ENCODE measurements at regions not wholly inside any gene's neighbourhood (a gene's known extent, or its start where the extent isn't known, plus 50 kb on each side); places are given as distances from the start of the nearest gene placed in this dataset.
"Not testable (repeated sequence)": the region's sequence is repeated elsewhere in the genome, so short reads cannot be mapped to it uniquely, and the experiment has no call there.

DNA sequence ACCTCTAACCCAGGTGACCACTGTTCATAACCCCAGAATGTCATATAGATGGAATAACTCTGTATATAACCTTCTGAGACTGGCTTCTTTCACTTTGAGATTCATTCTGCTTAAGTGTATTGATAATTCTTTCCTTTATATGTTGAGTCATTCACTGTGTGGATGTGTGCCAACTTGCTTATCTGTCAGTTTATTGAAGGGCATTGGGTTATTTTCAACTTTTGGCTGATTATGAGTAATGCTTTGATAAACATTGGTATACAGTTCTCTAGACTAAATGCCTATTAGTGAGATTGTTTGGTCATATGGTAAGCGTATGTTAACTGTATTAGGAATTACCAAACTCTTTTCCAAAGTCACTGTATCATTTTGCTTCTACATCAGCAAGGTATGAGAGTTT lies 453.4 kb upstream of the SPTLC3 start:
- no peaks in the 10 kb centered on the region for H4K20me1 ChIP-seq (ENCODE audit: low read length)
- peak; percentile 51 for DNase-seq
- H3F3A ChIP-seq (ENCODE audit: low read length, unreplicated experiment): no peaks in the 10 kb centered on the region
- 0 out of 2 replicates have a peak overlapping the region, but pooled peaks have one; percentile 15 for H2AFZ ChIP-seq (ENCODE audit: low read length)
- H3K4me2 ChIP-seq (ENCODE audit: low read length): 0 out of 2 replicates have a peak overlapping the region, but pooled peaks have one; percentile 26
- peaks cover 12% of the 10 kb centered on the region for H3K4me1 ChIP-seq (ENCODE audit: insufficient read depth, low read length)
- ChIA-PET CTCF (no interaction called here), POLR2A (ENCODE audit: unreplicated experiment) (no interaction called here)
- H3K9me2 ChIP-seq (replicated peaks; ENCODE audit: low read length): no peaks in the 10 kb centered on the region
- H3K9me3 ChIP-seq (ENCODE audit: low read length): no peaks in the 10 kb centered on the region
- TF ChIP-seq, protein P1, sequence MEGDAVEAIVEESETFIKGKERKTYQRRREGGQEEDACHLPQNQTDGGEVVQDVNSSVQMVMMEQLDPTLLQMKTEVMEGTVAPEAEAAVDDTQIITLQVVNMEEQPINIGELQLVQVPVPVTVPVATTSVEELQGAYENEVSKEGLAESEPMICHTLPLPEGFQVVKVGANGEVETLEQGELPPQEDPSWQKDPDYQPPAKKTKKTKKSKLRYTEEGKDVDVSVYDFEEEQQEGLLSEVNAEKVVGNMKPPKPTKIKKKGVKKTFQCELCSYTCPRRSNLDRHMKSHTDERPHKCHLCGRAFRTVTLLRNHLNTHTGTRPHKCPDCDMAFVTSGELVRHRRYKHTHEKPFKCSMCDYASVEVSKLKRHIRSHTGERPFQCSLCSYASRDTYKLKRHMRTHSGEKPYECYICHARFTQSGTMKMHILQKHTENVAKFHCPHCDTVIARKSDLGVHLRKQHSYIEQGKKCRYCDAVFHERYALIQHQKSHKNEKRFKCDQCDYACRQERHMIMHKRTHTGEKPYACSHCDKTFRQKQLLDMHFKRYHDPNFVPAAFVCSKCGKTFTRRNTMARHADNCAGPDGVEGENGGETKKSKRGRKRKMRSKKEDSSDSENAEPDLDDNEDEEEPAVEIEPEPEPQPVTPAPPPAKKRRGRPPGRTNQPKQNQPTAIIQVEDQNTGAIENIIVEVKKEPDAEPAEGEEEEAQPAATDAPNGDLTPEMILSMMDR (conservative IDR thresholded peaks at IDR 0.05; ENCODE audit: low read depth, low read length): no peak
- no peak for TF ChIP-seq EZH2phosphoT487 (IDR thresholded peaks at IDR 0.05; ENCODE audit: borderline replicate concordance, low read length)
- TF ChIP-seq EZH2 (IDR thresholded peaks at IDR 0.05; ENCODE audit: low read length, unreplicated experiment): no peak
- no peak overlapping the region for H3K9ac ChIP-seq (ENCODE audit: low read length)
- H3K27ac ChIP-seq (ENCODE audit: low read length): no peak overlapping the region
- no peaks in the 10 kb centered on the region for H3K79me2 ChIP-seq (ENCODE audit: low read length)
- H3K27me3 ChIP-seq (ENCODE audit: low read length): peaks cover 28% of the 10 kb centered on the region
- intact Hi-C loops (cut with micrococcal nuclease): no loop called here
- H3K4me3 ChIP-seq (ENCODE audit: low read length): no peak overlapping the region
- no TSS peak for BruUV-seq (replicated peaks)
- H3K36me3 ChIP-seq (ENCODE audit: low read depth, low read length): no peaks in the 10 kb centered on the region
- ATAC-seq: no peak

GRCh38 chr20:12555849-12556248 lies 452.9 kb upstream of the SPTLC3 start:
- H3K9me3 ChIP-seq (ENCODE audit: low read length); H3K27ac ChIP-seq (ENCODE audit: low read length); intact Hi-C loops (cut with micrococcal nuclease); H3K79me2 ChIP-seq (ENCODE audit: low read length); H3K9ac ChIP-seq (ENCODE audit: low read length); H3K36me3 ChIP-seq (ENCODE audit: low read depth, low read length); BruUV-seq (replicated peaks); POLR2A ChIA-PET (ENCODE audit: unreplicated experiment); H3F3A ChIP-seq (ENCODE audit: low read length, unreplicated experiment); H4K20me1 ChIP-seq (ENCODE audit: low read length); DNase-seq; ATAC-seq; CTCF ChIA-PET; H3K9me2 ChIP-seq (replicated peaks; ENCODE audit: low read length); H3K4me3 ChIP-seq (ENCODE audit: low read length): not testable (repeated sequence)
- Histone ChIP-seq H3K4me2 (ENCODE audit: low read length) (0 out of 2 replicates have a peak overlapping the region, but pooled peaks have one; percentile 26), H2AFZ (ENCODE audit: low read length) (0 out of 2 replicates have a peak overlapping the region, but pooled peaks have one; percentile 15), H3K4me1 (ENCODE audit: insufficient read depth, low read length) (peaks cover 12% of the 10 kb centered on the region), H3K27me3 (ENCODE audit: low read length) (peaks cover 28% of the 10 kb centered on the region)

DNA sequence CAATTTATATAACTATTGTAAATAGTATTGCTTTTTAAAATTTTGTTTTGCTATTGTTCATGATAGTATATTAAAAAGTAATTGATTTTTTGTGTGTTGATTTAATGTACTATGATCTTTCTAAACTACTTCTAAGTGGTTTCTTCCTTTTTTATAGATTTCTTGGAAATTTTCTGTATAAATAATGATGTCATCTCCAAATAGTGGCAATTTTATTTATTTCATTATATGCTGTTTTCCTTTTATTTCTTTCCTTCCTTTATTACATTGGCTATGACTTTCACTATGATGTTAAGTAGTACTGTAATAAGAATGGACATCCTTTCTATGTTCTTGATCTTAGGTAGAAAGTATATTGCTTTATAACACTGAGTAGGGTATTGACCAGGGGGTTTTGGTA lies 451.5 kb upstream of the SPTLC3 start:
- H4K20me1 ChIP-seq (ENCODE audit: low read length): no peaks in the 10 kb centered on the region

More for the DNA sequence above, 451.5 kb upstream of the SPTLC3 start:
- intact Hi-C loops (cut with micrococcal nuclease): no loop called here
- Histone ChIP-seq H3K27me3 (ENCODE audit: low read length) (peaks cover 16% of the 10 kb centered on the region), H3K9me2 (replicated peaks; ENCODE audit: low read length) (no peaks in the 10 kb centered on the region), H3F3A (ENCODE audit: low read length, unreplicated experiment) (no peaks in the 10 kb centered on the region), H3K4me3 (ENCODE audit: low read length) (no peak overlapping the region), H3K4me2 (ENCODE audit: low read length) (no peak overlapping the region), H3K36me3 (ENCODE audit: low read depth, low read length) (no peaks in the 10 kb centered on the region), H3K9me3 (ENCODE audit: low read length) (no peaks in the 10 kb centered on the region), H3K9ac (ENCODE audit: low read length) (no peak overlapping the region), H3K79me2 (ENCODE audit: low read length) (no peaks in the 10 kb centered on the region), H3K27ac (ENCODE audit: low read length) (no peak overlapping the region), H3K4me1 (ENCODE audit: insufficient read depth, low read length) (peaks cover 12% of the 10 kb centered on the region), H2AFZ (ENCODE audit: low read length) (no peak overlapping the region)
- DNase-seq (no peak), ATAC-seq (no peak)
- BruUV-seq (replicated peaks): no TSS peak
- CTCF ChIA-PET: no interaction called here
- TF ChIP-seq EZH2phosphoT487 (IDR thresholded peaks at IDR 0.05; ENCODE audit: borderline replicate concordance, low read length): no peak
- TF ChIP-seq, protein P1 (conservative IDR thresholded peaks at IDR 0.05; ENCODE audit: low read depth, low read length): no peak
- TF ChIP-seq EZH2 (IDR thresholded peaks at IDR 0.05; ENCODE audit: low read length, unreplicated experiment): no peak
- POLR2A ChIA-PET (ENCODE audit: unreplicated experiment): interaction anchor here (0.7 kb wide), 1 partner anchor 173 kb away, joined by 3 read pairs; no protein-coding TSS in a partner anchor

Data from PC-3 (cell line).